ENCODE measurements at regions not wholly inside any gene's neighbourhood (a gene's known extent, or its start where the extent isn't known, plus 50 kb on each side); places are given as distances from the start of the nearest gene placed in this dataset.
"Not testable (repeated sequence)": the region's sequence is repeated elsewhere in the genome, so short reads cannot be mapped to it uniquely, and the experiment has no call there.

DNA sequence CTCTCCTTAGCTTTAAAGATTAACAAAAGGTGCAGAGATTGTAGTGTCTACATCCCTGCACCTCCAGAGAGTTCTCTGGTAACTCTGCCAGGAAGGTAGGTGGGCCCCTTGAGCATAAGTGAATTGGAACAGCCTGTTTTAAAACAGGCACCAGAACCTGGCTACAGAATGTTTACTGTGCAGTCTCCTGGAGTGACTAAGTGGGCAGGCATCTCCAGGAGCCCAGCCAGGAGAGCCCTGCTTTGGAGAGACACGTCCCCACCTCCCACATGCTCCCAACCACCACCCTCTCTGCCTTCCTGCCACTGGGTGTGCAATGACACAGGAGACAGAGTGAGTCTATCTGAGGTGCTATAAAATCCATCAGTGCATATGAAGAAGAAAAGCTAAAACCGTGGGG is 110.3 kb upstream of the EYA4 start:
- DNase-seq = no peak

- DNase-seq = no peak
Measured at GRCh38 chr6:133131621-133132465, 109.3 kb upstream of the EYA4 start.

- no peak for DNase-seq
Measured at GRCh38 chr6:133132466-133132971, 108.6 kb upstream of the EYA4 start.

- no peak for DNase-seq
Measured at GRCh38 chr6:133136177-133136880, 104.8 kb upstream of the EYA4 start.

GRCh38 chr6:133147470-133148184 is 93.5 kb upstream of the EYA4 start:
- DNase-seq = not testable (repeated sequence)

DNA sequence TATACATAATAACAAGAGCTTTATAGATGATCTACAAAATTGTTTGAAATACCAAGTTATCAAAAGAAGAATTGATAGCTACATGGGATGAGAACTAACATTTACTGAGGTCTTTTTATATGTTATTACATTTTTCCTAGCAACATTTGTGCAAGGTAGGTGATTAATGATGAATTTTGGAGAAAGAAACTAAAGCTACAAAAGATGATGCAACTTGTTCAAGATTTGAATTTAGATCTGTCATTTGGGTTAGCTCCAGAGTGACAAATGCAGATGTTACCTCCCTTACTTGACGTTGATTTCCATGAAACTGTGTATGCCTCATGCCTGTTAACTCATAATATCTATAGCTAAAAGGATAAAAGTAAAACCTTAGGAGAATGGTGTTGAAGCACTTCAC is 84.5 kb upstream of the EYA4 start:
- no peak for DNase-seq

DNA sequence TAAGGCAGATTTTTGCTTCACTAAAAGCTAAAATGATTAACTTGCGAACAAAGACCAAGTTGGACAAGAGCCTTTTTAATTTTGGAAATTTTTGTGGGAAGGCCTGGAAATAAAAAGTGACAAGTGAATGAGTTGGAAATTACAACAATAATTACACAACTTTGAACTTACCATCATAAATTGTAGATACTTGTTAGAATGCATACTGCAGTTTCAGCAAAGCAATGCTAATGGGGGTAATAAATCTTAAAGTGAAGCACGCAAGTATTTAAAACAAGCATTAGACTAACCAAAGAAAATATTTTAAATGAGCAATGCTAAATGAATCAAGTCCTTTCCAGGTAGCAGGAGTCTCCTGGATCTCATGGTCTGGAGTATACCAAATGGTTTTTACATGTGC is 83.2 kb upstream of the EYA4 start:
- DNase-seq = no peak

- no peak for DNase-seq
Measured at GRCh38 chr6:133159255-133159795, 81.8 kb upstream of the EYA4 start.

DNA sequence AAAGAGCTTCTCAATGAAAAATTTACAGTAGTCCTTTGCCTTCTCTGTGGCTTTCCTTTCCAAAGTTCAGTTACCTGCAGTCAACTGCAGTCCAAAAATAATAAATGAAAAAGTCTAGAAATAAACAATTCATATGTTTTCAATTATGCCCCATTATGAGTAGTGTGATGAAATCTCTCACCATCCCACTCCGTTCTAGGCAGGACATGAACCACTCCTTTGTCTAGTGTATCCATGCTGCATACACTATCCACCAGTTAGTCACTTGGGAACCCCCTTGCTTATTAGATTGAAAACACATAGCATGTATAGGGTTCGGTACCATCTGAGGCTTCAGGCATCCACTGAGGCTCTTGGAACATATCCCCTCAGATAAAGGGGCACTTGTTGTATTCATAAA is 80.6 kb upstream of the EYA4 start:
- DNase-seq = no peak

GRCh38 chr6:133165235-133165634 is 75.9 kb upstream of the EYA4 start:
- DNase-seq = no peak

- DNase-seq = no peak
Measured at GRCh38 chr6:133166766-133167165, 74.4 kb upstream of the EYA4 start.

DNA sequence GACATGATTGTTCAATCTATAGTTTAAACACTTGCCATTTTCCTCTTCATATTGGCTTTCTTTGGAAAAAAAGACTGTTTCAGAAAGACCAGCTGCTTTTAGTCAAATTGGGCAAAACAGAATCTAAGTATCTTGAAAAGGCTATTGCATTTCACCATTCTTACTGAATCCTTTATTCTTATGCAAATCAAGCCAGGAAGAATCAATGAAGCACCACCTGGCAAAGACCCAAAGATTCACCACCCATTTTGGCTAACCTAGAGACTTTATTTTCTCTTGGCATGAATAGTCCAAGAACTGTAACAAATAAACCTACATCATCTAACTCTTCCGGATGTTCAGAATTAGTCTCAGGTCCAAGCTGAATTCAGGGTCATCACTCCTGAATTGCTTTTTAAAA is 71.3 kb upstream of the EYA4 start:
- no peak for DNase-seq

DNA sequence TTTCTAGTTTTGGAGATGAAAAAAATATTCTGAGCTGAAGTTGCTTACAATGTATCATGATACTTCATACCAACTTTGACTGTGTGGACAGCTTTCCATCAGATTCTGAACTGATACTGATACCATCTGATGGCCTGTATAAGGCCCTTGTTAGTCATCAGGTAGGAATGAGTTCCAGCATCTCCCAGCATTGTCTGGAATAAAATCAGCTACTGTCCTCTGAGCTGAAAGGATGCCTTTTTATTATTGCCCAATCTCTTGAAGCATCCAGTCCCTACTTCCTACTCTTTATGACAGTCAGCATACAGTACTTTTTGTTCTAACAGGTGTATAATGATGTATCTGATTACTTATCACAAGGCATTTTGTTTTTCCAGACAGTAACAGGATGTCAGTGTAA is 70.6 kb upstream of the EYA4 start:
- no peak for DNase-seq

GRCh38 chr6:133171989-133172604 is 69.1 kb upstream of the EYA4 start:
- DNase-seq = no peak

- DNase-seq = no peak
Measured at GRCh38 chr6:133173276-133173675, 67.9 kb upstream of the EYA4 start.

- DNase-seq = no peak
Measured at GRCh38 chr6:133179481-133179880, 61.7 kb upstream of the EYA4 start.

DNA sequence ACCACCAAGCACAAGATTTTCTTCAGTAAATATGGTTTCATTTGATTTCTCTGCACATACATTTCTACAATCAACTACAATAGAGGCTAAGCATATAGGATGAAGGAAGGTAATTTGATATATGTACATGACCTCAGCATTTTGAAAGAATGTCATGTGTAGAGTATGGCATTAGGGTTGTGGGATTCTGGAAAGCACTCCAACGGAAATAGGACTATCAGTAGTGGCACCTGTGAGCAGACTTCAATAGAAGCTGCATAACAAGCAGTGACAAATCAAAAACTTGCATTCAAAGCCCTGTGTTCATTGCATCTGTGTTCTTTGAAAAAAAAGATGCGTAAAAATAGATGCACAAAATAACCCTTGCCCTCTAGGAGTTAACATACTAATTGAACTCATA is 57.5 kb upstream of the EYA4 start:
- DNase-seq = no peak

DNA sequence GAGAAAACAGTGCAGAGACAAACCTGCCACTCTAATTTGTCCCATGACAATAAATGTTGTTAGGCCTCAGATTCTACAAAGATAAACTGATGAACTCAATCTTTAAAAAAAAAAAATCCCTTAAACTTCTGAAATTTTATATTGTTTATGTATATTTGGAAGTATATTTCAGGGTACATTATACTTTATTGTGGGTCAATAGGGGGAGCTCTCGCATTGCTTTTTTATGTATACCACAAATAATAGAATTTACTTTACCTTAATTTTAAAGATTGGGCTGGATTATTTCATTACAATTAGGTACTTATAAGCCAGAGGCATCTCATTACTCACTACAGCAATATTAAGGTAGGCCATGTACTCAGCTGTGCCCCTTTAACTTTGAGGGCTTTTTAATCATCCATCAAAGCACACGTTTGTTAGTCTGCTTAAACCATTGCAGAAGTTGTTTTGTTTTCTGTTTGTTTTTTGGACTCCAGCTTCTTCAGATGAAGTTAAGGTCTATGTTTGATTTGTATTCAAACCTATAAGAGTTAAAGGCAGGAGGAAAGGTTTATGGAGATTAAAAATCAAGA is 56.3 kb upstream of the EYA4 start:
- no peak for DNase-seq

DNA sequence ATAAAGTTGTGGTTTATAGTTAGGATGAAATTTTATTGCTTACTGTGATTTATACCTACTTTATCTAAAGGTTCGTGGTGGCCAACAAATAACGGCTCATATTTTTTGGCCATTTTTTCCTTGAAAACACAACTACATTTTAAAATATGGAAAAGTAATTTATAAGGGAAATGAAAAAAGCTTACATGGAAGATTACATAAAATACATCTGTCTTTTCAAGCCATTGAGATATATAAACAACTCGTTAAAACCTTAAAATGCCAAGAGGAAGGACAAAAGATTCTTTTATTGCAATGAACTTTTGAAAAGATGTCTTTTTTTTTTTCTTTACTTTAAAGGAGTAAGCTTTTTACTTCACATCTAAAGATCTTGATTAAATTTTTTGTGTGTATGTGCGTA is 55.4 kb upstream of the EYA4 start:
- no peak for DNase-seq

DNA sequence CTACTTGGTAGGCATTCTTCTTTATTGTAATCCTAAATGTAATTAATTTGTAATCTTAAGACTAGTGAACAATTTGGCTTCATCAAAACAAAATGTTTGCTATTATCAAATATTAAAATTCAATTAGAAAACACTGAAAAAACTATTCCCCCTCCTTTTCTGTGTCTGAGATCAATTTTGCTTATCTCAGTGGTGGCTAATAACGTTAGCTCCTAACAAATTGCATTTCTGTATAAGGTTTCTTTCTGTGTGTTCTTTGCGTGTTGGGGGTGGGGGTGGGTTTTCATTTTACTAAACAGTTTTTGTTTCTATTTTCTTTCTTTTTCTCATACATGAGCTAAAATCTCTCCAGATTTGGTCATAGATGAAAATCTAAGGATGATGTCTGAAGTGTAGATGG is 54.0 kb upstream of the EYA4 start:
- no peak for DNase-seq

DNA sequence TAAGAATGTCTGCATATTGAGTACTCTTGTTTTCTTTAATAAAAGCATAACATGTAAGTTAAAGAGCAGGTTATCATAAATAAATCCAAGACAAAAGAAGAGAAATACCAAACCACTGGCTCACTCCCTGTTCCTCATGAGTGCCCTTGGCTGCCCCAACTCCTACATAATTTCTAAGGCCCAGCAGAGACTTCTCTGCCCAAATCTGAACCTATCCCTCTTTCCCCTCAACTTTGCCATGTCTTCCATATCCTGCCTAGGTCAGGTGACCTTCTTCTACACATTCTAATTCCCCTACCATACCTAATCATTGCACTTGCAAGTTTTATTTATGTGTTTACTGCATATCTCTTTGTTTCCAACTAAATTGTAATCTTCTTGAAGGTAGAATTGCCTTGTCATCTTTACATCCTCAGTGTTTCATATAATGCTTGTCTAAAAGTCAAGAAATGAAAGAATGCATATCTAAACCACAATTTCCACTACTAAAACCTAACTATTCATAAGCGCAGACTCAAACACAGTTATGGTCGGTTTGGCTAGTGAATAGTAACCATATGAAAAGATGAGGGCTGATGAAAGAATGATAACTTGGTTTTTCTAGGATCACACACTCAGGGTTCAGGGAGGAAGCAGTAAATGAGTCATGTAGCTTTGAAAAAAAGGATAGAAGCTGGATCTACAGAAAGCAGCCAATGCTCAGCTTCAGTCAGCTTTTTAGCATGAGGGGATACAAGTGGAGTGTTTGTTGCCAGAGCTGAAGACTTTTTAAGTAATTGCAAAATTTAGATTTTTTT is 53.3 kb upstream of the EYA4 start:
- no peak for DNase-seq

DNA sequence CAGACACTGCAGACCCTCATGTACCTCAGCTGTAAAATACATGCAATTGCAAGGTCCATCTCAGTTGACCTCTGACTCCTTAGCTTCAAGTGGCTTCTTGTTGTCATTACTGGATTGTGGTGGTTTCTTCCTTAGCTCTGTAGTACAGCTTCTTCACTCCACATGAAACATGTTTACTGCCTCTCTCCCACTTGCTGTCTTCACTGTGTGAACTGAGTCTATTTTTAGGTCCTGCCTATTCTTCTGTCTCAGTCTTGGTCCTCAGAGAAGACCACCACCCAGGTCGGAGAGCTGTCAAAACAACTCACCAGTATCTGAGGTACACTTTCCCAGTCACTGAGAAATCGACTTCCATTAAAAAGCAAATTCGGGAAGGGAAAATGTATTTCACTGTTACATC is 50.2 kb upstream of the EYA4 start:
- no peak for DNase-seq
